HCT116 (cell line): ENCODE measurements at regions not wholly inside any gene's neighbourhood (a gene's known extent, or its start where the extent isn't known, plus 50 kb on each side); places are given as distances from the start of the nearest gene placed in this dataset.

Source experiments
- ATAC-seq: fragments of 200-7000 bp; cut with Tn5 transposase; 2 replicates; pipeline ENCODE4 v1.9.1; 2020; ENCODE audit warnings: mild to moderate bottlenecking, moderate library complexity
- BruUV-seq: library from RNA; stranded (reverse); fragments of 400-500 nt; replicated peaks from 2 replicates; lab custom pipeline; 2021; lab: Mats Ljungman, UMichigan
- CTCF ChIA-PET: fragments of 300-600 bp; sonication (Branson Sonifier 250); formaldehyde crosslinking; loops from one replicate; lab custom pipeline; 2021; ENCODE audit warnings: antibody characterized with exemption; lab: Charles Lee
- POLR2A ChIA-PET: fragments of 300-600, 350-600 bp; sonication (Branson Sonifier 250); formaldehyde crosslinking; loops from one replicate; lab custom pipeline; 2021; ENCODE audit warnings: antibody characterized with exemption; lab: Charles Lee
- RAD21 ChIA-PET, 2 experiments: fragments of 300-600 bp; sonication (Branson Sonifier 250); formaldehyde crosslinking; loops; one replicate each; lab custom pipeline; 2023; ENCODE audit warnings: low total read pairs in 2 of 2; ENCODE audit not compliant: uncharacterized antibody in 2 of 2, unreplicated experiment in 2 of 2, low non-redundant PET in 1 of 2; lab: Charles Lee
- DNase-seq: peaks from one replicate; pipeline ENCODE4 v3.0.0-alpha.2; 2010; ENCODE audit warnings: low read depth, low spot score
- H2AFZ ChIP-seq: fragments of 200-600 bp; shearing (Covaris generic), sonication (generic); 2 replicates; pipeline ENCODE4 v1.6.1; 2017; ENCODE audit warnings: low read depth, mixed run types, mixed read lengths, antibody characterized with exemption, low read length; ENCODE audit not compliant: poor library complexity, severe bottlenecking
- H3K27ac ChIP-seq: 2 replicates; pipeline ENCODE4 v1.5.1; 2012; ENCODE audit warnings: low read depth, low read length
- H3K27me3 ChIP-seq: fragments of 200-600 bp; sonication (generic); 2 replicates; pipeline ENCODE4 v1.6.1; 2016; ENCODE audit warnings: mixed run types, low read length, mixed read lengths; ENCODE audit not compliant: insufficient read depth
- H3K36me3 ChIP-seq, 2 experiments: fragments of 200-500 bp in 1 of 2; fragments of 200-600 bp in 1 of 2; sonication (Bioruptor generic) in 1 of 2; sonication (generic) in 1 of 2; 2 replicates each; pipeline versions ENCODE4 v1.5.1 to v1.6.1; 2014 to 2016; ENCODE audit warnings: low read length in 2 of 2, inconsistent platforms in 1 of 2, mixed read lengths in 1 of 2, mixed run types in 1 of 2; ENCODE audit not compliant: insufficient read depth in 2 of 2, control insufficient read depth in 1 of 2
- H3K4me1 ChIP-seq, 2 experiments: fragments of 200-600 bp in 1 of 2; sonication (generic) in 1 of 2; 2 replicates each; pipeline versions ENCODE4 v1.5.1 to v1.6.1; 2012 to 2017; ENCODE audit warnings: low read length in 2 of 2, inconsistent platforms in 1 of 2, mild to moderate bottlenecking in 1 of 2, mixed read lengths in 1 of 2, mixed run types in 1 of 2, moderate library complexity in 1 of 2; ENCODE audit not compliant: insufficient read depth in 2 of 2, control insufficient read depth in 1 of 2
- H3K4me2 ChIP-seq: fragments of 200-600 bp; sonication (generic); 2 replicates; pipeline ENCODE4 v1.6.1; 2017; ENCODE audit warnings: mixed run types, low read length, mixed read lengths
- H3K4me3 ChIP-seq, 2 experiments: fragments of 200-600 bp in 1 of 2; sonication (generic) in 1 of 2; replicated peaks in 1 of 2; 2 replicates each; pipeline ENCODE4 v1.5.1; 2011 to 2016; ENCODE audit warnings: low read length in 2 of 2, control low read depth in 1 of 2, low read depth in 1 of 2, mild to moderate bottlenecking in 1 of 2, mixed read lengths in 1 of 2, mixed run types in 1 of 2
- H3K79me2 ChIP-seq: fragments of 200-600 bp; sonication (generic); 2 replicates; pipeline ENCODE4 v1.6.1; 2017; ENCODE audit warnings: mild to moderate bottlenecking, mixed run types, low read length, moderate library complexity, mixed read lengths; ENCODE audit not compliant: insufficient read depth
- H3K9ac ChIP-seq: fragments of 200-600 bp; sonication (generic); 2 replicates; pipeline ENCODE4 v1.6.1; 2016; ENCODE audit warnings: low read length, mixed read lengths
- H3K9me2 ChIP-seq: fragments of 200-600 bp; sonication (generic), shearing (Covaris generic); 2 replicates; pipeline ENCODE4 v1.6.1; 2017; ENCODE audit warnings: mixed run types, mild to moderate bottlenecking, moderate library complexity; ENCODE audit not compliant: insufficient read depth
- H3K9me3 ChIP-seq, 2 experiments: fragments of 200-500 bp in 1 of 2; fragments of 200-600 bp in 1 of 2; sonication (Bioruptor generic) in 1 of 2; sonication (generic) in 1 of 2; 2 replicates each; pipeline ENCODE4 v1.6.1; 2014 to 2017; ENCODE audit warnings: low read length in 2 of 2, mixed read lengths in 2 of 2, inconsistent platforms in 1 of 2, low read depth in 1 of 2, mild to moderate bottlenecking in 1 of 2, mixed run types in 1 of 2, moderate library complexity in 1 of 2; ENCODE audit not compliant: control insufficient read depth in 1 of 2, insufficient read depth in 1 of 2
- H4K20me1 ChIP-seq: fragments of 200-600 bp; sonication (generic), shearing (Covaris generic); 2 replicates; pipeline ENCODE4 v1.6.1; 2017; ENCODE audit warnings: mixed run types, mild to moderate bottlenecking, moderate library complexity; ENCODE audit not compliant: insufficient read depth
- CTCF ChIP-seq, 3 experiments: fragments of 200-600 bp in 1 of 3; sonication (generic) in 1 of 3; IDR thresholded peaks in 2 of 3; conservative IDR thresholded peaks in 1 of 3; 2 replicates each; pipeline ENCODE4 v1.5.1; 2012 to 2017; ENCODE audit warnings: low read depth in 2 of 3, low read length in 2 of 3, antibody characterized with exemption in 1 of 3, borderline replicate concordance in 1 of 3, control low read depth in 1 of 3, mild to moderate bottlenecking in 1 of 3, mixed read lengths in 1 of 3, mixed run types in 1 of 3, moderate library complexity in 1 of 3; ENCODE audit not compliant: insufficient read depth in 1 of 3
- ELF1 ChIP-seq: IDR thresholded peaks from 2 replicates; pipeline ENCODE4 v1.6.1; 2012; ENCODE audit warnings: low read depth, borderline replicate concordance
- EZH2 ChIP-seq: fragments of 200-600 bp; sonication (generic); IDR thresholded peaks from 2 replicates; pipeline ENCODE4 v1.6.1; 2017; ENCODE audit warnings: antibody characterized with exemption, mixed run types
- FOSL1 ChIP-seq: IDR thresholded peaks from 2 replicates; pipeline ENCODE4 v1.6.1; 2012; ENCODE audit warnings: low read depth
- POLR2A ChIP-seq: IDR thresholded peaks from 2 replicates; pipeline ENCODE4 v1.7.0; 2011; ENCODE audit warnings: borderline replicate concordance; ENCODE audit not compliant: insufficient read depth, insufficient read length; ENCODE audit errors: extremely low read depth
- SRF ChIP-seq: IDR thresholded peaks from 2 replicates; pipeline ENCODE4 v1.6.1; 2012; ENCODE audit warnings: low read depth
- YY1 ChIP-seq: IDR thresholded peaks from 2 replicates; pipeline ENCODE4 v1.6.1; 2011; ENCODE audit warnings: low read length, low read depth, moderate library complexity, mild to moderate bottlenecking; ENCODE audit not compliant: insufficient replicate concordance; ENCODE audit errors: extremely low read depth
- ZBTB33 ChIP-seq: IDR thresholded peaks from 2 replicates; pipeline ENCODE4 v1.6.1; 2011; ENCODE audit warnings: mild to moderate bottlenecking, low read length, moderate library complexity; ENCODE audit not compliant: insufficient replicate concordance; ENCODE audit errors: extremely low read depth
- intact Hi-C: fragments of 100-400 bp; cut with micrococcal nuclease; formaldehyde crosslinking; loops from 2 replicates; pipeline ENCODE4 v1.10.0; 2022
- TF ChIP-seq, protein P1 (sequence below): IDR thresholded peaks from 2 replicates; pipeline ENCODE4 v1.6.1; 2012

DNA sequence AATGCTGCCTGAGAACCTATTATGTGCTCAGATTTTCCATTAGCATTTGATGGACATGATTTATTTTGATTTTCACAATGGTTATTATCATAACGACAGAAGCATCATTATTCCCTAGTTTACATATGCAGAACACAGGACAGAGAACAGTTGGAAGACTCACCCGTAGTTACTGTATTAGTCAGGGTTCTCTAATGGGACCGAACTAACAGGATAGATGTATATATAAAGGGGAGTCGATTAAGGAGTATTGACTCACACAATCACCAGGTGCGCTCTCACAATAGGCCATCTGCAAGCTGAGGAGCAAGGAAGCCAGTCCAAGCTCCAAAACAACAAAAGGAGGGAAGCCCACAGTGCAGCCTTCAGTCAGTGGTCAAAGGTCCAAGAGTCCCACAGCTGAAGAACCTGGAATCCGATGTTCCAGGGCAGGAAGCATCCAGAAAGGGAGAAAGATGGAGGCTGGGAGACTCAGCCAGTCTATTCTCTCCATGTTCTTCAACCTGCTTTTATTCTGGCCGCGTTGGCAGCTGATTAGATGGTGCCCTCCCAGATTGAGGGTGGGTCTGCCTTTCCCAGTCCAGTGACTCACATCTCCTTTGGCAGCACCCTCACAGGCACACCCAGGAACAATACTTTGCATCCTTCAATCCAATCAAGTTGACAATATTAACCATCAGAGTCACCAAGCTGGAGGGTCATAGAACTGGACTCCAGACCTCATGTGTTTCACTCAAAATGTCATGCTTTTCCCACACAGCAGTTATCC lies 92.7 kb upstream of the XYLT1 start:
- DNase-seq (no peak), ATAC-seq (no peak)
- BruUV-seq, result no TSS peak
- Histone ChIP-seq H3K9ac (no peak overlapping the region), H4K20me1 (no peaks in the 10 kb centered on the region), H3K9me3 (no peaks in the 10 kb centered on the region), H2AFZ (no peak overlapping the region), H3K9me2 (no peaks in the 10 kb centered on the region), H3K27ac (no peak overlapping the region), H3K4me3 (no peak overlapping the region), H3K4me1 (no peaks in the 10 kb centered on the region), H3K4me2 (no peak overlapping the region), H3K79me2 (no peaks in the 10 kb centered on the region), H3K36me3 (no peaks in the 10 kb centered on the region), H3K27me3 (peaks cover 7% of the 10 kb centered on the region; the same call in 1 of the 2 replicates)
- CTCF ChIA-PET, result interaction anchor here (3.2 kb wide), 1 partner anchor 15 kb away, joined by 16 read pairs; no protein-coding TSS in a partner anchor
- intact Hi-C loops, result no loop called here
- RAD21 ChIA-PET, result no interaction called here
- TF ChIP-seq, protein P1, sequence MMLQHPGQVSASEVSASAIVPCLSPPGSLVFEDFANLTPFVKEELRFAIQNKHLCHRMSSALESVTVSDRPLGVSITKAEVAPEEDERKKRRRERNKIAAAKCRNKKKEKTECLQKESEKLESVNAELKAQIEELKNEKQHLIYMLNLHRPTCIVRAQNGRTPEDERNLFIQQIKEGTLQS, result no peak
- POLR2A ChIA-PET, result no interaction called here

DNA sequence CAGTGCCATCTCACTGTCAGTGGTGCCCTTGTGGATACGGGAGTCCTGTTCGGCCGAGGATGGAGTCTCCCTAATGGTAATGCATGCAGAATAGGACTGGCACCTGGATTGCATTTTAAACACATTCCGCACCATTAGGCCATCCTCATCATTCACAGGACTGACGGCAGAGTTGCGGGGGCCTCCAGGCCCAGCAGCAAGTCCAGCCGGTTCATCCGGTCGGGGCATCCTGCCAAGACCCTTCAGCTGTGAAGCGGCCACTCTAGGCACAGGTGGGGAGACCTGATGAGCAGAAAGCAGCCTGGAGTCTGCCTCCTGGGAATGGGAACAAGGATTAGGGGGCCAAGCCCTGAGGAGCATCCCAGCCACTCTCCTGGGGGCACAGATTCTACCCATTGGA lies 90.3 kb upstream of the XYLT1 start:
- CTCF ChIA-PET, result no interaction called here
- no TSS peak for BruUV-seq

More for the DNA sequence above, 90.3 kb upstream of the XYLT1 start:
- H3K27me3 ChIP-seq, result peaks cover 7% of the 10 kb centered on the region; the same call in 1 of the 2 replicates
- RAD21 ChIA-PET, result no interaction called here
- H3K79me2 ChIP-seq, result no peaks in the 10 kb centered on the region
- no peak overlapping the region for H3K4me2 ChIP-seq
- POLR2A ChIA-PET, result no interaction called here
- no peaks in the 10 kb centered on the region for H4K20me1 ChIP-seq
- no peak overlapping the region for H2AFZ ChIP-seq
- DNase-seq, result no peak
- no peak overlapping the region for H3K4me3 ChIP-seq
- no peak overlapping the region for H3K9ac ChIP-seq
- no peaks in the 10 kb centered on the region for H3K9me2 ChIP-seq
- H3K4me1 ChIP-seq, result no peaks in the 10 kb centered on the region
- no peaks in the 10 kb centered on the region for H3K36me3 ChIP-seq
- intact Hi-C loops, result no loop called here
- no peaks in the 10 kb centered on the region for H3K9me3 ChIP-seq
- ATAC-seq, result no peak
- TF ChIP-seq ELF1, result no peak
- TF ChIP-seq, protein P1, result no peak
- TF ChIP-seq ZBTB33, result no peak
- no peak for TF ChIP-seq FOSL1
- TF ChIP-seq EZH2, result no peak
- TF ChIP-seq POLR2A, result no peak
- TF ChIP-seq YY1, result no peak
- TF ChIP-seq CTCF (IDR thresholded peaks at IDR 0.05 in 2 of 3, conservative IDR thresholded peaks at IDR 0.05 in 1 of 3; ENCODE audit: borderline replicate concordance in 1 of 3, insufficient read depth in 1 of 3, low read depth in 2 of 3, low read length in 2 of 3), result no peak
- TF ChIP-seq SRF, result no peak
- TF ChIP-seq, all 23 proteins: peak for 0
- H3K27ac ChIP-seq, result no peak overlapping the region
